ENCODE measurements at regions not wholly inside any gene's neighbourhood (a gene's known extent, or its start where the extent isn't known, plus 50 kb on each side); places are given as distances from the start of the nearest gene placed in this dataset.

GRCh38 chr12:11517080-11517479, 121.7 kb upstream of the PRB2 start:
- H3K79me2 ChIP-seq (ENCODE audit: insufficient read depth): no peaks in the 10 kb centered on the region
- no peak overlapping the region for H3K4me2 ChIP-seq (ENCODE audit: unreplicated experiment)
- DNase-seq: no peak
- H2AFZ ChIP-seq: no peak overlapping the region
- H3K4me3 ChIP-seq: no peak overlapping the region
- H3K27me3 ChIP-seq (replicated peaks; ENCODE audit: insufficient read depth): peaks cover 23% of the 10 kb centered on the region
- no peaks in the 10 kb centered on the region for H3F3A ChIP-seq (ENCODE audit: insufficient read depth)
- H3K9me3 ChIP-seq (ENCODE audit: low read depth): no peaks in the 10 kb centered on the region
- 63 to 67% methylated on average over 6 of the region's 6 CpGs for WGBS, 2 experiments (ENCODE audit: low coverage in 1 of 2, low lambda C conversion rate in 2 of 2, missing lambda C conversion rate in 2 of 2)
- H3K36me3 ChIP-seq (ENCODE audit: low read depth): no peaks in the 10 kb centered on the region
- no peak for TF ChIP-seq EZH2phosphoT487 (IDR thresholded peaks at IDR 0.05; ENCODE audit: insufficient read depth, low read depth)
- TF ChIP-seq EZH2 (IDR thresholded peaks at IDR 0.05; ENCODE audit: insufficient read depth, poor library complexity, severe bottlenecking): no peak
- no peaks in the 10 kb centered on the region for H3K9me2 ChIP-seq (ENCODE audit: insufficient read depth)
- no peak overlapping the region for H3K27ac ChIP-seq
- no peaks in the 10 kb centered on the region for H4K20me1 ChIP-seq (ENCODE audit: insufficient read depth)
- H3K4me1 ChIP-seq (ENCODE audit: insufficient read depth): no peaks in the 10 kb centered on the region
- no peak overlapping the region for H3K9ac ChIP-seq
- in situ Hi-C loops (cut with MboI): no loop called here

DNA sequence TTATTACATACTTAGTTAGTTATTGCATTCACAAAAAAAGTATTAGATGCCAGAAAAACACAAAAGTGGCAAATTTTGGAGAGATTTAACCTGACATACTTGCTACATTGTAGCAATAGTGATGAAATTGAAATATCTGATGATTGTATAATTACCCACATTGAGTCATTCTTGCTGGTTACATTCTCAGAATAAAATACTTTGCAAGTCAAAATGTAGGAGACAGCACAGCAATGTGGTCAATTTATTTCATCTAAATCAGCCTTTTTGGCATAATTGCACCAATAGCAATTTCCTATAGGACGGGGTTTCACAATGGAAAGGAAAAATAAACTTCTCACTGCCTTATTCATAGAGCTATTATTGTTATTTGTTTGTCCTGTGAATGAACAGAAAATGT, 125.0 kb upstream of the ETV6 start:
- no peaks in the 10 kb centered on the region for H3K36me3 ChIP-seq (ENCODE audit: low read depth)
- H2AFZ ChIP-seq: no peak overlapping the region
- peaks cover 6% of the 10 kb centered on the region; the same call in 1 of the 2 replicates for H3K4me1 ChIP-seq (ENCODE audit: insufficient read depth)
- H3K9me3 ChIP-seq (ENCODE audit: low read depth): no peaks in the 10 kb centered on the region
- H3K27me3 ChIP-seq (replicated peaks; ENCODE audit: insufficient read depth): peaks cover 15% of the 10 kb centered on the region; the same call in 1 of the 2 replicates
- H3F3A ChIP-seq (ENCODE audit: insufficient read depth): no peaks in the 10 kb centered on the region
- no peaks in the 10 kb centered on the region for H3K9me2 ChIP-seq (ENCODE audit: insufficient read depth)
- H4K20me1 ChIP-seq (ENCODE audit: insufficient read depth): no peaks in the 10 kb centered on the region
- peak; percentile 47 for DNase-seq
- no peak overlapping the region for H3K27ac ChIP-seq
- TF ChIP-seq EZH2phosphoT487 (IDR thresholded peaks at IDR 0.05; ENCODE audit: insufficient read depth, low read depth) (no peak), EZH2 (IDR thresholded peaks at IDR 0.05; ENCODE audit: insufficient read depth, poor library complexity, severe bottlenecking) (no peak)
- no peak overlapping the region for H3K9ac ChIP-seq
- no peaks in the 10 kb centered on the region for H3K79me2 ChIP-seq (ENCODE audit: insufficient read depth)
- in situ Hi-C loops (cut with MboI): no loop called here
- H3K4me2 ChIP-seq (ENCODE audit: unreplicated experiment): no peak overlapping the region
- H3K4me3 ChIP-seq: no peak overlapping the region
- 7 to 14% methylated on average over 1 of the region's 1 CpG for WGBS, 2 experiments (ENCODE audit: low coverage in 1 of 2, low lambda C conversion rate in 2 of 2, missing lambda C conversion rate in 2 of 2)

- no peak for DNase-seq
- H3K27ac ChIP-seq: no peak overlapping the region
- no peaks in the 10 kb centered on the region for H3K9me3 ChIP-seq (ENCODE audit: low read depth)
- no peak overlapping the region for H3K4me2 ChIP-seq (ENCODE audit: unreplicated experiment)
- peaks cover 32% of the 10 kb centered on the region for H3K27me3 ChIP-seq (replicated peaks; ENCODE audit: insufficient read depth)
- H3K9me2 ChIP-seq (ENCODE audit: insufficient read depth): no peaks in the 10 kb centered on the region
- H3K9ac ChIP-seq: no peak overlapping the region
- H2AFZ ChIP-seq: no peak overlapping the region
- no peaks in the 10 kb centered on the region for H4K20me1 ChIP-seq (ENCODE audit: insufficient read depth)
- TF ChIP-seq EZH2phosphoT487 (IDR thresholded peaks at IDR 0.05; ENCODE audit: insufficient read depth, low read depth) (no peak), EZH2 (IDR thresholded peaks at IDR 0.05; ENCODE audit: insufficient read depth, poor library complexity, severe bottlenecking) (no peak)
- no peaks in the 10 kb centered on the region for H3F3A ChIP-seq (ENCODE audit: insufficient read depth)
- in situ Hi-C loops (cut with MboI): no loop called here
- no peaks in the 10 kb centered on the region for H3K79me2 ChIP-seq (ENCODE audit: insufficient read depth)
- H3K36me3 ChIP-seq (ENCODE audit: low read depth): no peaks in the 10 kb centered on the region
- no peak overlapping the region for H3K4me3 ChIP-seq
- H3K4me1 ChIP-seq (ENCODE audit: insufficient read depth): no peaks in the 10 kb centered on the region
Observed at GRCh38 chr12:11534064-11534463, 115.4 kb upstream of the ETV6 start.

GRCh38 chr12:11535127-11535526, 114.3 kb upstream of the ETV6 start:
- no peaks in the 10 kb centered on the region for H3F3A ChIP-seq (ENCODE audit: insufficient read depth)
- peaks cover 29% of the 10 kb centered on the region; the same call in 1 of the 2 replicates for H3K27me3 ChIP-seq (replicated peaks; ENCODE audit: insufficient read depth)
- no peak overlapping the region for H3K4me3 ChIP-seq
- H3K27ac ChIP-seq: no peak overlapping the region
- no peaks in the 10 kb centered on the region for H3K79me2 ChIP-seq (ENCODE audit: insufficient read depth)
- no peaks in the 10 kb centered on the region for H4K20me1 ChIP-seq (ENCODE audit: insufficient read depth)
- in situ Hi-C loops (cut with MboI): no loop called here
- 24 to 42% methylated on average over 4 of the region's 4 CpGs for WGBS, 2 experiments (ENCODE audit: low coverage in 1 of 2, low lambda C conversion rate in 2 of 2, missing lambda C conversion rate in 2 of 2)
- TF ChIP-seq EZH2phosphoT487 (IDR thresholded peaks at IDR 0.05; ENCODE audit: insufficient read depth, low read depth) (no peak), EZH2 (IDR thresholded peaks at IDR 0.05; ENCODE audit: insufficient read depth, poor library complexity, severe bottlenecking) (no peak)
- H2AFZ ChIP-seq: no peak overlapping the region
- H3K9ac ChIP-seq: no peak overlapping the region
- no peaks in the 10 kb centered on the region for H3K4me1 ChIP-seq (ENCODE audit: insufficient read depth)
- no peaks in the 10 kb centered on the region for H3K9me2 ChIP-seq (ENCODE audit: insufficient read depth)
- H3K9me3 ChIP-seq (ENCODE audit: low read depth): no peaks in the 10 kb centered on the region
- no peak for DNase-seq
- H3K4me2 ChIP-seq (ENCODE audit: unreplicated experiment): no peak overlapping the region
- no peaks in the 10 kb centered on the region for H3K36me3 ChIP-seq (ENCODE audit: low read depth)

GRCh38 chr12:11539156-11539555, 110.3 kb upstream of the ETV6 start:
- H3K27me3 ChIP-seq (replicated peaks; ENCODE audit: insufficient read depth): 0 out of 2 replicates have a peak, but pooled peaks cover 14% of the 10 kb centered on the region
- H3K4me1 ChIP-seq (ENCODE audit: insufficient read depth): no peaks in the 10 kb centered on the region
- H3K4me3 ChIP-seq: no peak overlapping the region
- DNase-seq: no peak
- H2AFZ ChIP-seq: no peak overlapping the region
- no peaks in the 10 kb centered on the region for H3F3A ChIP-seq (ENCODE audit: insufficient read depth)
- in situ Hi-C loops (cut with MboI): no loop called here
- no peaks in the 10 kb centered on the region for H4K20me1 ChIP-seq (ENCODE audit: insufficient read depth)
- TF ChIP-seq EZH2phosphoT487 (IDR thresholded peaks at IDR 0.05; ENCODE audit: insufficient read depth, low read depth): no peak
- H3K36me3 ChIP-seq (ENCODE audit: low read depth): no peaks in the 10 kb centered on the region
- H3K79me2 ChIP-seq (ENCODE audit: insufficient read depth): no peaks in the 10 kb centered on the region
- H3K9me3 ChIP-seq (ENCODE audit: low read depth): no peaks in the 10 kb centered on the region
- 79 to 85% methylated on average over 3 of the region's 3 CpGs for WGBS, 2 experiments (ENCODE audit: low coverage in 1 of 2, low lambda C conversion rate in 2 of 2, missing lambda C conversion rate in 2 of 2)
- no peak overlapping the region for H3K27ac ChIP-seq
- H3K4me2 ChIP-seq (ENCODE audit: unreplicated experiment): no peak overlapping the region
- H3K9me2 ChIP-seq (ENCODE audit: insufficient read depth): no peaks in the 10 kb centered on the region
- no peak overlapping the region for H3K9ac ChIP-seq

Measured in GM23248 (cell line).